GM12878 (cell line): ENCODE measurements at regions not wholly inside any gene's neighbourhood (a gene's known extent, or its start where the extent isn't known, plus 50 kb on each side); places are given as distances from the start of the nearest gene placed in this dataset.

Experiments used
- ATAC-seq: fragments of 200-7000 bp; cut with Tn5 transposase; 3 replicates; pipeline ENCODE4 v1.9.1; 2020; ENCODE audit warnings: mild to moderate bottlenecking, moderate library complexity
- BruUV-seq: library from RNA; stranded (reverse); fragments of 400-500 nt; replicated peaks from 2 replicates; lab custom pipeline; 2021; lab: Mats Ljungman, UMichigan
- CTCF ChIA-PET: fragments of 300-600 bp; sonication (Branson Sonifier 250); formaldehyde crosslinking; extraction: SDS; loops from one replicate; lab custom pipeline; 2021; ENCODE audit warnings: inconsistent platforms; lab: Yijun Ruan, JAX
- POLR2A ChIA-PET: fragments of 350-600 bp; formaldehyde crosslinking; extraction: SDS; loops from one replicate; lab custom pipeline; 2021; ENCODE audit warnings: inconsistent platforms; lab: Charles Lee
- RAD21 ChIA-PET: fragments of 300-600 bp; sonication (Branson Sonifier 250); formaldehyde crosslinking; loops from one replicate; lab custom pipeline; 2023; ENCODE audit warnings: antibody characterized with exemption; ENCODE audit not compliant: unreplicated experiment; lab: Charles Lee
- SMC1A ChIA-PET: fragments of 300-600 bp; sonication (Branson Sonifier 250); formaldehyde crosslinking; loops from one replicate; lab custom pipeline; 2023; ENCODE audit not compliant: unreplicated experiment, uncharacterized antibody; lab: Charles Lee
- DNase-seq: peaks from one replicate; pipeline ENCODE4 v3.0.0-alpha.2; 2011; ENCODE audit warnings: low read depth, low spot score
- FAIRE-seq: peaks from 3 replicates; lab custom pipeline; 2011; peaks lifted over from hg19 to GRCh38; lab: Jason Lieb, UNC
- H2AFZ ChIP-seq: 2 replicates; pipeline ENCODE4 v1.6.0; 2011; ENCODE audit warnings: low read depth, low read length, control low read depth; ENCODE audit not compliant: control insufficient read depth
- H3K27ac ChIP-seq: 2 replicates; pipeline ENCODE4 v1.5.1; 2011; ENCODE audit warnings: control low read depth; ENCODE audit not compliant: control insufficient read depth, insufficient read depth
- H3K27me3 ChIP-seq, 2 experiments: replicated peaks in 1 of 2; 2 replicates each; pipeline versions ENCODE4 v1.6.0 to v1.6.1; 2011; ENCODE audit warnings: low read length in 1 of 2; ENCODE audit not compliant: control insufficient read depth in 2 of 2, insufficient read depth in 2 of 2
- H3K36me3 ChIP-seq, 2 experiments: 2 replicates each; pipeline ENCODE4 v1.5.1; 2011; ENCODE audit warnings: low read length in 1 of 2; ENCODE audit not compliant: control insufficient read depth in 2 of 2, insufficient read depth in 2 of 2
- H3K4me1 ChIP-seq: 2 replicates; pipeline ENCODE4 v1.6.1; 2011; ENCODE audit warnings: mild to moderate bottlenecking, low read length, moderate library complexity, mixed read lengths; ENCODE audit not compliant: control insufficient read depth, insufficient read depth
- H3K4me2 ChIP-seq: 2 replicates; pipeline ENCODE4 v1.6.0; 2011; ENCODE audit warnings: control low read depth; ENCODE audit not compliant: control insufficient read depth, insufficient read depth
- H3K4me3 ChIP-seq: fragments of 200-600 bp; sonication (generic); 2 replicates; pipeline ENCODE4 v1.5.1; 2016
- H3K79me2 ChIP-seq: 2 replicates; pipeline ENCODE4 v1.6.0; 2011; ENCODE audit warnings: low read length; ENCODE audit not compliant: control insufficient read depth, insufficient read depth
- H3K9ac ChIP-seq: 2 replicates; pipeline ENCODE4 v1.8.0; 2011; ENCODE audit warnings: low read length, control low read depth, mixed read lengths; ENCODE audit not compliant: control insufficient read depth, insufficient read depth
- H3K9me3 ChIP-seq: replicated peaks from 3 replicates; pipeline ENCODE4 v1.5.1; 2011; ENCODE audit warnings: mild to moderate bottlenecking, low read length; ENCODE audit not compliant: control insufficient read depth, insufficient read depth
- H4K20me1 ChIP-seq: 2 replicates; pipeline ENCODE4 v1.6.0; 2011; ENCODE audit not compliant: control insufficient read depth, insufficient read depth
- BACH1 ChIP-seq: fragments of 450-650 bp; IDR thresholded peaks from 2 replicates; pipeline ENCODE4 v1.6.1; 2017; ENCODE audit warnings: mild to moderate bottlenecking, borderline replicate concordance
- BCLAF1 ChIP-seq: fragments of 450-650 bp; IDR thresholded peaks from 2 replicates; pipeline ENCODE4 v1.6.1; 2017; ENCODE audit warnings: antibody characterized with exemption, mild to moderate bottlenecking, moderate library complexity
- CBX3 ChIP-seq: fragments of 200-600 bp; sonication (generic); IDR thresholded peaks from 2 replicates; pipeline ENCODE4 v1.6.1; 2016; ENCODE audit warnings: low read depth, borderline replicate concordance
- CEBPB ChIP-seq, 2 experiments: fragments of 150-350 bp in 1 of 2; IDR thresholded peaks; 2 replicates each; pipeline ENCODE4 v1.6.1; 2012 to 2014; ENCODE audit warnings: low read depth in 2 of 2, low read length in 2 of 2, borderline replicate concordance in 1 of 2, inconsistent platforms in 1 of 2
- EGR1 ChIP-seq, 2 experiments: IDR thresholded peaks; 1 replicate in 1 of 2; 2 replicates in 1 of 2; pipeline ENCODE4 v1.6.1; 2011 to 2012; ENCODE audit warnings: low read depth in 2 of 2, low read length in 2 of 2, borderline replicate concordance in 1 of 2, mild to moderate bottlenecking in 1 of 2, moderate library complexity in 1 of 2
- GATAD2B ChIP-seq: fragments of 450-650 bp; conservative IDR thresholded peaks from 2 replicates; pipeline ENCODE4 v1.6.1; 2017; ENCODE audit warnings: low read depth, mild to moderate bottlenecking, moderate library complexity
- IKZF1 ChIP-seq: fragments of 450-650 bp; conservative IDR thresholded peaks from 2 replicates; pipeline ENCODE4 v1.6.1; 2017; ENCODE audit warnings: antibody characterized with exemption, mild to moderate bottlenecking
- IRF5 ChIP-seq: fragments of 450-650 bp; IDR thresholded peaks from 2 replicates; pipeline ENCODE4 v1.6.1; 2017; ENCODE audit warnings: borderline replicate concordance
- MEF2A ChIP-seq: IDR thresholded peaks from 2 replicates; pipeline ENCODE4 v1.6.1; 2011; ENCODE audit warnings: low read depth, mild to moderate bottlenecking, low read length, moderate library complexity; ENCODE audit not compliant: insufficient read depth
- MEF2B ChIP-seq: fragments of 450-650 bp; IDR thresholded peaks from 2 replicates; pipeline ENCODE4 v1.6.1; 2018; ENCODE audit warnings: mild to moderate bottlenecking, moderate library complexity; ENCODE audit not compliant: partially characterized antibody, poor library complexity, severe bottlenecking
- MXI1 ChIP-seq: fragments of 150-350 bp; IDR thresholded peaks from 2 replicates; pipeline ENCODE4 v1.6.1; 2011; ENCODE audit warnings: low read depth, mild to moderate bottlenecking, inconsistent platforms, low read length, improper control_type of control experiment
- NR2C1 ChIP-seq: fragments of 450-650 bp; IDR thresholded peaks from 2 replicates; pipeline ENCODE4 v1.6.1; 2017; ENCODE audit warnings: antibody characterized with exemption, mild to moderate bottlenecking, moderate library complexity
- POLR2A ChIP-seq: IDR thresholded peaks from 2 replicates; pipeline ENCODE4 v1.6.1; 2011; ENCODE audit warnings: low read depth, mild to moderate bottlenecking, low read length
- RB1 ChIP-seq: fragments of 450-650 bp; formaldehyde crosslinking; IDR thresholded peaks from 2 replicates; pipeline ENCODE4 v1.6.1; 2017; ENCODE audit warnings: mild to moderate bottlenecking, borderline replicate concordance
- SMAD5 ChIP-seq: IDR thresholded peaks from 2 replicates; pipeline ENCODE4 v1.6.1; 2016; ENCODE audit warnings: antibody characterized with exemption, low read depth
- SP1 ChIP-seq: IDR thresholded peaks from one replicate; pipeline ENCODE4 v1.6.1; 2011; ENCODE audit warnings: low read depth, low read length
- SUPT20H ChIP-seq: IDR thresholded peaks from 2 replicates; pipeline ENCODE4 v1.6.1; 2011; ENCODE audit warnings: low read depth, mild to moderate bottlenecking, low read length, moderate library complexity, borderline replicate concordance; ENCODE audit not compliant: control insufficient read depth
- SUZ12 ChIP-seq: fragments of 200-600 bp; sonication (generic); IDR thresholded peaks from one replicate; pipeline ENCODE4 v1.6.1; 2018; ENCODE audit warnings: antibody characterized with exemption, mild to moderate bottlenecking; ENCODE audit not compliant: unreplicated experiment
- WRNIP1 ChIP-seq: IDR thresholded peaks from 2 replicates; pipeline ENCODE4 v1.6.1; 2011; ENCODE audit warnings: low read depth, low read length, improper control_type of control experiment, borderline replicate concordance
- YY1 ChIP-seq: IDR thresholded peaks from 2 replicates; pipeline ENCODE4 v1.6.1; 2011; ENCODE audit warnings: low read depth, mild to moderate bottlenecking, low read length
- ZNF24 ChIP-seq: fragments of 450-650 bp; IDR thresholded peaks from 2 replicates; pipeline ENCODE4 v1.6.1; 2017; ENCODE audit warnings: antibody characterized with exemption, mild to moderate bottlenecking
- WGBS: methylation state at CpG from one replicate; pipeline ENCODE4 v1.1.6; 2016; ENCODE audit warnings: low lambda C conversion rate; ENCODE audit not compliant: insufficient replicate concordance, insufficient coverage; ENCODE audit errors: missing lambda C conversion rate; 5-methylcytosine and 5-hydroxymethylcytosine counted together
- in situ Hi-C: fragments of 300-500 bp; cut with MboI; formaldehyde crosslinking; loops from 9 replicates; pipeline ENCODE4 v1.14.3; 2018; ENCODE audit warnings: mixed read lengths
- intact Hi-C: fragments of 100-400 bp; cut with micrococcal nuclease; formaldehyde crosslinking; loops from one replicate; pipeline ENCODE4 v1.14.2; 2022; ENCODE audit not compliant: unreplicated experiment

- no peak for TF ChIP-seq BCLAF1
- TF ChIP-seq NR2C1: no peak
- no peak for TF ChIP-seq CEBPB (IDR thresholded peaks at IDR 0.05; ENCODE audit: borderline replicate concordance in 1 of 2, low read depth in 2 of 2, low read length in 2 of 2)
- TF ChIP-seq MEF2A: no peak
- no peak for TF ChIP-seq SP1
- no peak for TF ChIP-seq SMAD5
- TF ChIP-seq ZNF24: no peak
- no peak for TF ChIP-seq MXI1
- no peak for TF ChIP-seq IRF5
Measured at GRCh38 chr15:62616746-62617145, 425.8 kb upstream of the TPM1 start (continued).

- RAD21 ChIA-PET: no interaction called here
- intact Hi-C loops: no loop called here
- Histone ChIP-seq H3K9me3 (no peaks in the 10 kb centered on the region), H3K36me3 (no peaks in the 10 kb centered on the region), H4K20me1 (no peaks in the 10 kb centered on the region), H3K4me3 (no peak overlapping the region), H3K27me3 (no peaks in the 10 kb centered on the region; a peak in 1 of 4 replicates), H3K4me2 (no peak overlapping the region), H3K27ac (no peak overlapping the region), H3K9ac (no peak overlapping the region), H3K4me1 (no peaks in the 10 kb centered on the region), H3K79me2 (no peaks in the 10 kb centered on the region), H2AFZ (no peak overlapping the region)
- BruUV-seq: no TSS peak
- 43% methylated on average over 3 of the region's 4 CpGs for WGBS
- POLR2A ChIA-PET: no interaction called here
- in situ Hi-C loops: no loop called here
- no peak for ATAC-seq
- no peak for DNase-seq
- FAIRE-seq: no peak
- SMC1A ChIA-PET: no interaction called here
- CTCF ChIA-PET: no interaction called here
- no peak for TF ChIP-seq CBX3
- no peak for TF ChIP-seq POLR2A
- no peak for TF ChIP-seq IKZF1
- no peak for TF ChIP-seq SMAD5
- TF ChIP-seq SUPT20H: no peak
- TF ChIP-seq MEF2B: no peak
- no peak for TF ChIP-seq RB1
- TF ChIP-seq SUZ12: no peak
- no peak for TF ChIP-seq YY1
- TF ChIP-seq BACH1: no peak
- no peak for TF ChIP-seq GATAD2B
- no peak for TF ChIP-seq EGR1 (IDR thresholded peaks at IDR 0.05; ENCODE audit: borderline replicate concordance in 1 of 2, low read depth in 2 of 2, low read length in 2 of 2)
- no peak for TF ChIP-seq WRNIP1
Measured at GRCh38 chr15:62617741-62618140, 424.8 kb upstream of the TPM1 start.
